Astrocyte (in vitro differentiated cells and primary cell): ENCODE measurements at regions not wholly inside any gene's neighbourhood (a gene's known extent, or its start where the extent isn't known, plus 50 kb on each side); places are given as distances from the start of the nearest gene placed in this dataset.

Source experiments
- DNase-seq: peaks from one replicate; pipeline ENCODE4 v3.0.0-alpha.2; 2010; ENCODE audit warnings: low read depth
- FAIRE-seq: peaks from 2 replicates; lab custom pipeline; 2011; peaks lifted over from hg19 to GRCh38; lab: Jason Lieb, UNC
- H2AFZ ChIP-seq: 2 replicates; pipeline ENCODE4 v1.6.0; 2012; ENCODE audit warnings: low read depth, low read length, inconsistent platforms
- H3K27ac ChIP-seq: 2 replicates; pipeline ENCODE4 v1.5.1; 2011; ENCODE audit warnings: low read depth, low read length, inconsistent platforms
- H3K27me3 ChIP-seq: 2 replicates; pipeline ENCODE4 v1.6.0; 2011; ENCODE audit warnings: low read length, inconsistent platforms; ENCODE audit not compliant: insufficient read depth
- H3K36me3 ChIP-seq: 2 replicates; pipeline ENCODE4 v1.5.1; 2011; ENCODE audit warnings: low read length, inconsistent platforms; ENCODE audit not compliant: insufficient read depth
- H3K4me1 ChIP-seq: 2 replicates; pipeline ENCODE4 v1.5.1; 2011; ENCODE audit warnings: low read length, inconsistent platforms; ENCODE audit not compliant: insufficient read depth
- H3K4me2 ChIP-seq: 2 replicates; pipeline ENCODE4 v1.6.0; 2012; ENCODE audit warnings: low read length, inconsistent platforms
- H3K4me3 ChIP-seq: 2 replicates; pipeline ENCODE4 v1.5.1; 2011; ENCODE audit warnings: low read depth, mild to moderate bottlenecking, low read length, inconsistent platforms; ENCODE audit not compliant: insufficient read depth
- H3K79me2 ChIP-seq: 2 replicates; pipeline ENCODE4 v1.6.0; 2012; ENCODE audit warnings: mild to moderate bottlenecking, low read length, inconsistent platforms; ENCODE audit not compliant: insufficient read depth
- H3K9ac ChIP-seq: 2 replicates; pipeline ENCODE4 v1.6.0; 2012; ENCODE audit warnings: mild to moderate bottlenecking, low read length, inconsistent platforms
- H3K9me3 ChIP-seq: 2 replicates; pipeline ENCODE4 v1.5.1; 2012; ENCODE audit warnings: low read depth, mild to moderate bottlenecking, low read length, inconsistent platforms; ENCODE audit not compliant: insufficient read depth
- H4K20me1 ChIP-seq: 2 replicates; pipeline ENCODE4 v1.6.0; 2012; ENCODE audit warnings: low read length, inconsistent platforms; ENCODE audit not compliant: insufficient read depth
- H3K27ac Mint-ChIP-seq: one replicate; pipeline ENCODE4 v1.8.0; 2021; ENCODE audit warnings: mild to moderate bottlenecking, mixed read lengths; ENCODE audit not compliant: unreplicated experiment
- H3K27me3 Mint-ChIP-seq: one replicate; pipeline ENCODE4 v1.8.0; 2021; ENCODE audit warnings: low read depth, mixed read lengths; ENCODE audit not compliant: unreplicated experiment
- H3K36me3 Mint-ChIP-seq: one replicate; pipeline ENCODE4 v1.8.0; 2021; ENCODE audit warnings: low read depth, mixed read lengths; ENCODE audit not compliant: unreplicated experiment
- H3K4me1 Mint-ChIP-seq: one replicate; pipeline ENCODE4 v1.8.0; 2021; ENCODE audit warnings: low read depth, mixed read lengths; ENCODE audit not compliant: unreplicated experiment
- H3K4me3 Mint-ChIP-seq: one replicate; pipeline ENCODE4 v1.8.0; 2021; ENCODE audit warnings: mild to moderate bottlenecking, moderate library complexity, mixed read lengths; ENCODE audit not compliant: unreplicated experiment
- H3K9me3 Mint-ChIP-seq: one replicate; pipeline ENCODE4 v1.8.0; 2021; ENCODE audit warnings: mild to moderate bottlenecking, mixed read lengths; ENCODE audit not compliant: unreplicated experiment
- EZH2 ChIP-seq: IDR thresholded peaks from 2 replicates; pipeline ENCODE4 v1.6.1; 2012; ENCODE audit warnings: mild to moderate bottlenecking, low read length, inconsistent platforms; ENCODE audit not compliant: insufficient read depth
- TF ChIP-seq, protein P1 (sequence below): IDR thresholded peaks from 2 replicates; pipeline ENCODE4 v1.5.1; 2011; ENCODE audit warnings: low read depth, mild to moderate bottlenecking, inconsistent platforms, low read length, moderate library complexity; ENCODE audit not compliant: insufficient read depth

DNA sequence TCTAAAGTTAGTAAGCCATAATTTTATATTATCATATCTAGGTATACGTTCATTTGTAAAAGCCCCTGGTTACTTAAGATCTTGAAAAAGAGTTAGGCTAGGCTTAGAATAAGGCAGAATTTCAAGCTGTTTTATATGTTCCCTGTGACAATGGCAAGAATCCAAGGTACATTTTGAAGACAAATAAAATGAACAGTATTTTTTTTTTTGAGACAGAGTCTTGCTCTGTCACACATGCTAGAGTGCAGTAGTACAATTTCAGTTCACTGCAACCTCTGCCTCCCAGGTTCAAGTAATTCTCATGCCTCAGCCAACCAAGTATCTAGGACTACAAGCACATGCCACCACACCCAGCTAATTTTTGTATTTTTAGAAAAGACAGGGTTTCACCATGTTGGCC, 139.2 kb downstream of the DUSP6 start:
- Mint-ChIP-seq H3K4me3 (no peak overlapping the region), H3K36me3 (no peaks in the 10 kb centered on the region), H3K9me3 (no peaks in the 10 kb centered on the region), H3K27me3 (no peaks in the 10 kb centered on the region), H3K27ac (no peak overlapping the region), H3K4me1 (peaks cover 15% of the 10 kb centered on the region)
- DNase-seq (no peak), FAIRE-seq (no peak)
- H3K4me1 ChIP-seq, result peaks cover 3% of the 10 kb centered on the region
- H3K79me2 ChIP-seq, result no peaks in the 10 kb centered on the region
- no peak overlapping the region for H3K4me3 ChIP-seq
- TF ChIP-seq, protein P1, sequence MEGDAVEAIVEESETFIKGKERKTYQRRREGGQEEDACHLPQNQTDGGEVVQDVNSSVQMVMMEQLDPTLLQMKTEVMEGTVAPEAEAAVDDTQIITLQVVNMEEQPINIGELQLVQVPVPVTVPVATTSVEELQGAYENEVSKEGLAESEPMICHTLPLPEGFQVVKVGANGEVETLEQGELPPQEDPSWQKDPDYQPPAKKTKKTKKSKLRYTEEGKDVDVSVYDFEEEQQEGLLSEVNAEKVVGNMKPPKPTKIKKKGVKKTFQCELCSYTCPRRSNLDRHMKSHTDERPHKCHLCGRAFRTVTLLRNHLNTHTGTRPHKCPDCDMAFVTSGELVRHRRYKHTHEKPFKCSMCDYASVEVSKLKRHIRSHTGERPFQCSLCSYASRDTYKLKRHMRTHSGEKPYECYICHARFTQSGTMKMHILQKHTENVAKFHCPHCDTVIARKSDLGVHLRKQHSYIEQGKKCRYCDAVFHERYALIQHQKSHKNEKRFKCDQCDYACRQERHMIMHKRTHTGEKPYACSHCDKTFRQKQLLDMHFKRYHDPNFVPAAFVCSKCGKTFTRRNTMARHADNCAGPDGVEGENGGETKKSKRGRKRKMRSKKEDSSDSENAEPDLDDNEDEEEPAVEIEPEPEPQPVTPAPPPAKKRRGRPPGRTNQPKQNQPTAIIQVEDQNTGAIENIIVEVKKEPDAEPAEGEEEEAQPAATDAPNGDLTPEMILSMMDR, result no peak
- TF ChIP-seq EZH2, result no peak
- no peaks in the 10 kb centered on the region for H3K27me3 ChIP-seq
- H3K9me3 ChIP-seq, result no peaks in the 10 kb centered on the region
- H3K9ac ChIP-seq, result no peak overlapping the region
- H3K36me3 ChIP-seq, result no peaks in the 10 kb centered on the region
- no peak overlapping the region for H3K4me2 ChIP-seq
- H2AFZ ChIP-seq, result no peak overlapping the region
- H4K20me1 ChIP-seq, result no peaks in the 10 kb centered on the region
- no peak overlapping the region for H3K27ac ChIP-seq

DNA sequence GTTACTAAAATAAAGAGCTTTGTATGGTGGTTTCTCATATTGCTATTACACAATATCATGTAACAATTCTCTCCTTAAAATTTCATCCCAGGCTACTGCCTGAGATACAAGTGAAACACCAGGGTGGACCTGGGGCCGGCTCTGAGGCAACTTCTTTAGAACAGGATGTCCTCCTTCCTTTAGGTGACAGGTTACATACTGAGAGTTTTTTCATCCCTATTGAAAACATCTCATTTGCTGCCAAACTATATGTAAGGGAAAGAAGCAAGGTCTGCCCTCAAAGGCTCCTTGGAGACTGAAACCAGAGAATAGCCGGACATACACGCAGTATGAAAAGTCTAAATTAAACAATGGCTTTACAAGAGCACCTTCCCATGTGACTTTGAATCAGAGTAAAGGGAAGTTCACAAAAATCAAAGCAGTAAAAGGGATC, 139.9 kb downstream of the DUSP6 start:
- FAIRE-seq, result no peak

DNA sequence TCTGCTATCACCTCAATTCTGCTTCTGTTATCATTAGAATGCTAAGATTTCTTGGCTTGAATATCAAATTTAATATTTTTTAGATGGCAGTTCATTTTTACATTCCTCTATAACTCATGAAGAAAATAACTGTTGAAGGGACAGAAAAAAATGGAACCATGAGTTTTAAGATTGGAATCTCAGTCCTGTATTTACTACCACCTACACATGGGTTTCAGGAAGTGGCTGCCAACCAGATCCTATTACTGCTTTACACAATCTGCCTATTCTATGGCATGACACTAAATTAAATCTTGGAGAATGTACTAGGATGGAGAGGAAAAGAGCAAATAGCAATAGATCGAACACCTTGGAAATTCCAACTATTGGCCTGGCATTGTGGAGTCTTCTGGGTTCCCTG, 140.8 kb downstream of the DUSP6 start:
- no peak overlapping the region for H3K4me3 Mint-ChIP-seq
- Histone ChIP-seq H3K27ac (no peak overlapping the region), H4K20me1 (no peaks in the 10 kb centered on the region), H3K9me3 (no peaks in the 10 kb centered on the region), H3K9ac (no peak overlapping the region), H3K27me3 (no peaks in the 10 kb centered on the region), H3K79me2 (no peaks in the 10 kb centered on the region), H3K36me3 (no peaks in the 10 kb centered on the region), H3K4me3 (no peak overlapping the region), H3K4me1 (peaks cover 3% of the 10 kb centered on the region), H2AFZ (no peak overlapping the region), H3K4me2 (peak overlapping the region; percentile 17)
- H3K9me3 Mint-ChIP-seq, result no peaks in the 10 kb centered on the region
- no peaks in the 10 kb centered on the region for H3K36me3 Mint-ChIP-seq
- no peak for FAIRE-seq
- TF ChIP-seq, protein P1, result no peak
- no peak for TF ChIP-seq EZH2
- DNase-seq, result peak; percentile 33
- H3K4me1 Mint-ChIP-seq, result peaks cover 10% of the 10 kb centered on the region
- no peak overlapping the region for H3K27ac Mint-ChIP-seq
- no peaks in the 10 kb centered on the region for H3K27me3 Mint-ChIP-seq

More for the DNA sequence above, 139.9 kb downstream of the DUSP6 start:
- Histone ChIP-seq H3K4me2 (no peak overlapping the region), H3K27me3 (no peaks in the 10 kb centered on the region), H3K9me3 (no peaks in the 10 kb centered on the region), H3K4me3 (no peak overlapping the region), H2AFZ (no peak overlapping the region), H3K36me3 (no peaks in the 10 kb centered on the region), H4K20me1 (no peaks in the 10 kb centered on the region), H3K27ac (no peak overlapping the region), H3K9ac (no peak overlapping the region), H3K4me1 (peaks cover 3% of the 10 kb centered on the region), H3K79me2 (no peaks in the 10 kb centered on the region)
- Mint-ChIP-seq H3K36me3 (no peaks in the 10 kb centered on the region), H3K27me3 (no peaks in the 10 kb centered on the region), H3K4me1 (peaks cover 11% of the 10 kb centered on the region), H3K4me3 (no peak overlapping the region), H3K9me3 (no peaks in the 10 kb centered on the region), H3K27ac (no peak overlapping the region)
- no peak for DNase-seq
- TF ChIP-seq, protein P1, result no peak
- TF ChIP-seq EZH2, result no peak
